ENCODE measurements at regions not wholly inside any gene's neighbourhood (a gene's known extent, or its start where the extent isn't known, plus 50 kb on each side); places are given as distances from the start of the nearest gene placed in this dataset.

GRCh38 chr1:216904471-216904870 lies 181.2 kb upstream of the ESRRG start:
- intact Hi-C loops (cut with DNase I), result no loop called here
- Histone ChIP-seq H3K27me3 (no peaks in the 10 kb centered on the region), H3K27ac (no peak overlapping the region), H3K36me3 (replicated peaks in 1 of 2) (no peaks in the 10 kb centered on the region), H3K9me3 (replicated peaks in 1 of 3) (no peaks in the 10 kb centered on the region), H3K4me1 (replicated peaks in 1 of 2) (no peaks in the 10 kb centered on the region), H3K4me3 (no peak overlapping the region)
- no peak for DNase-seq
- TF ChIP-seq, protein P1, sequence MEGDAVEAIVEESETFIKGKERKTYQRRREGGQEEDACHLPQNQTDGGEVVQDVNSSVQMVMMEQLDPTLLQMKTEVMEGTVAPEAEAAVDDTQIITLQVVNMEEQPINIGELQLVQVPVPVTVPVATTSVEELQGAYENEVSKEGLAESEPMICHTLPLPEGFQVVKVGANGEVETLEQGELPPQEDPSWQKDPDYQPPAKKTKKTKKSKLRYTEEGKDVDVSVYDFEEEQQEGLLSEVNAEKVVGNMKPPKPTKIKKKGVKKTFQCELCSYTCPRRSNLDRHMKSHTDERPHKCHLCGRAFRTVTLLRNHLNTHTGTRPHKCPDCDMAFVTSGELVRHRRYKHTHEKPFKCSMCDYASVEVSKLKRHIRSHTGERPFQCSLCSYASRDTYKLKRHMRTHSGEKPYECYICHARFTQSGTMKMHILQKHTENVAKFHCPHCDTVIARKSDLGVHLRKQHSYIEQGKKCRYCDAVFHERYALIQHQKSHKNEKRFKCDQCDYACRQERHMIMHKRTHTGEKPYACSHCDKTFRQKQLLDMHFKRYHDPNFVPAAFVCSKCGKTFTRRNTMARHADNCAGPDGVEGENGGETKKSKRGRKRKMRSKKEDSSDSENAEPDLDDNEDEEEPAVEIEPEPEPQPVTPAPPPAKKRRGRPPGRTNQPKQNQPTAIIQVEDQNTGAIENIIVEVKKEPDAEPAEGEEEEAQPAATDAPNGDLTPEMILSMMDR (IDR thresholded peaks at IDR 0.05), result no peak
- no peak for TF ChIP-seq POLR2A (IDR thresholded peaks at IDR 0.05)
- WGBS, 4 donors, result 72 to 84% (median 74%) methylated on average over 7 of the region's 7 CpGs

DNA sequence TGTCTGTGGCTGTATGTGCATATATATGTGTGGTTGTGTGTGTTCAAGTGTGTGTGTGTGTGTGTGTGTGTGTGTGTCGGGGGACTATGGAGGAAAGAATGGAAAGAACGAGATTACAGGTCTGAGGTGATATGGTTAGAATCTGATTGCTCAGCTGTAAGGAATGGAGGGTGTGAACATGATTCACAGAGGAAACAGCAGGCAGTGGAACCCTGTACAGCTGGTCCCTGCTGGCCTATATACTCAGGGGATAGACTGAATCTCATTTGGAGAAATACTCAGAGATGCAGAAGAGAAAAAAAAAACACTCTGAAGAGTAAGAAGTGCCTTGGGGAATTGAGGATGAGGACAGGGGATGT lies 180.1 kb upstream of the ESRRG start:
- Histone ChIP-seq H3K4me1 (replicated peaks in 1 of 2) (no peaks in the 10 kb centered on the region), H3K27me3 (no peaks in the 10 kb centered on the region), H3K9me3 (replicated peaks in 1 of 3) (no peaks in the 10 kb centered on the region), H3K36me3 (replicated peaks in 1 of 2) (no peaks in the 10 kb centered on the region), H3K4me3 (no peak overlapping the region), H3K27ac (no peak overlapping the region)
- TF ChIP-seq POLR2A (IDR thresholded peaks at IDR 0.05), result no peak
- TF ChIP-seq, protein P1 (IDR thresholded peaks at IDR 0.05), result no peak
- no peak for DNase-seq
- intact Hi-C loops (cut with DNase I), result no loop called here
- WGBS, 4 donors, result 77 to 88% (median 87%) methylated on average over 2 of the region's 2 CpGs

DNA sequence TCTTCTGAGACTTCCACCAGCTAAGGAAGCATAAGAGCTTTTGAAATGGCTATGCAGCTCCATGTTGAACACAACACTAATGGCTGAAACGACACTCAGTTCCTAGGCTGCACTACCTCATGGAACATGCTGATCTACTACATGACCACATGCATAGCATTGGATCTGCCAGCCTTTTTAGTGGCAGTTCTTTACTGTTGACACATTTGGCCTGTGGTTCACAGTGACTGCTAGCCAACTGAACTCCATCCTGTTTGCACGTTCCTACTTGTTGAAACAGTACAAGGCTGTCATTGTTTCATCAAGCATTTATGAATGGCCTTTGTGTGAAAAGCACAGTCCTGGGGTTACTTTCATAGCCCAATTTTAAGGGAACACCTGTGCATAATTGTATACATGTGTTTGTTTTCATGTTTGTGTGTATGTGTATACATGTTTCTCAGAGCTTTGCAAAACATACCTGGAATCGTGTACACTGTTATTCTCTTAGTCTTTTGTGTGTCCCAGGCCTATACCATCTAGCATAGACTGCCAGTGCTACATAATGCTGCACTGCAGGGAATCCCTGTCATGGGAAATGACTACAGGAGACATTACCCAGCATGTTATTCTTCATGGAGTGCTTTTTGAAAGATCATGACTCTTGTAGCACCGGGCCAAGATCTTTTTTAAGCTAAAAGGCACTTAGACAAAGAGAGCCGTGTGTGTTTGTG lies 179.6 kb upstream of the ESRRG start:
- Histone ChIP-seq H3K4me1 (replicated peaks in 1 of 2) (no peaks in the 10 kb centered on the region), H3K36me3 (replicated peaks in 1 of 2) (no peaks in the 10 kb centered on the region), H3K4me3 (no peak overlapping the region), H3K9me3 (replicated peaks in 1 of 3) (no peaks in the 10 kb centered on the region), H3K27me3 (no peaks in the 10 kb centered on the region), H3K27ac (no peak overlapping the region)
- 77 to 92% (median 81%) methylated on average over 5 of the region's 5 CpGs for WGBS, 4 donors
- DNase-seq, result no peak
- intact Hi-C loops (cut with DNase I), result no loop called here
- TF ChIP-seq, protein P1 (IDR thresholded peaks at IDR 0.05), result no peak
- TF ChIP-seq POLR2A (IDR thresholded peaks at IDR 0.05), result no peak

DNA sequence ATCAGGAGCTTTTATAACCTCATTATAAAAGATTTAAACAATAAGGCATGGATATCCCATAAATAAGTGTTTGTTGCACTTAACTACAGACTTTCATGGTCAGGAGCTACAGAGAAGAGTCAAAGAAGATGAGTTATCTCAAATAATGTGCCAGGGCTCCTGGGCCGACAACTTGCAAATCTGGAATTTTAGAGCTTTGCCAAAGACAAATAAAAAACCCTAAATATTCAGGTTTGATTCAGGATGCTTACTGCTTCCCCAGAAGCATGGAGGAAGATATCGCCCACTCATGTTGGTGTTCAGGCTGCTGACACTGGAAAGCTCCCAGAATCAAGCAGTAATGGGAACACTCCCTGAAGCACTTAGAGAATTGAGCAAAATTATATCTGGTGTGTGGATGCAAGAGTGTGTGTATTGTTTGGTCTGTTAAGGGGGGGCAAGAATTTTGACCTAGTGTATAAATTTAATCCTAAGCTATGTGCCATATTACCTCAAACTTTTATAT lies 176.9 kb upstream of the ESRRG start:
- no peaks in the 10 kb centered on the region for H3K4me1 ChIP-seq (replicated peaks in 1 of 2)
- no peak overlapping the region for H3K4me3 ChIP-seq
- no peaks in the 10 kb centered on the region for H3K36me3 ChIP-seq (replicated peaks in 1 of 2)
- DNase-seq, result no peak
- WGBS, 4 donors, result 92 to 97% (median 93%) methylated on average over 2 of the region's 2 CpGs
- H3K27ac ChIP-seq, result no peak overlapping the region
- H3K27me3 ChIP-seq, result no peaks in the 10 kb centered on the region
- no peak for TF ChIP-seq POLR2A (IDR thresholded peaks at IDR 0.05)
- TF ChIP-seq, protein P1 (IDR thresholded peaks at IDR 0.05), result no peak
- intact Hi-C loops (cut with DNase I), result no loop called here
- no peaks in the 10 kb centered on the region for H3K9me3 ChIP-seq (replicated peaks in 1 of 3)

Measured in adrenal gland (tissue), 9 donors.